Fibroblast of the aortic adventitia (primary cell): ENCODE measurements at regions not wholly inside any gene's neighbourhood (a gene's known extent, or its start where the extent isn't known, plus 50 kb on each side); places are given as distances from the start of the nearest gene placed in this dataset.

Experiments
- DNase-seq: peaks from one replicate; pipeline ENCODE4 v3.0.0-alpha.2; 2010; ENCODE audit warnings: low read depth
- H3K4me3 ChIP-seq: 2 replicates; pipeline ENCODE4 v1.5.1; 2011; ENCODE audit warnings: low read depth, mild to moderate bottlenecking, control low read depth, low read length, moderate library complexity
- CTCF ChIP-seq: IDR thresholded peaks from 2 replicates; pipeline ENCODE4 v1.5.1; 2011; ENCODE audit warnings: mild to moderate bottlenecking, low read length, control low read depth, inconsistent platforms; ENCODE audit not compliant: insufficient read depth

DNA sequence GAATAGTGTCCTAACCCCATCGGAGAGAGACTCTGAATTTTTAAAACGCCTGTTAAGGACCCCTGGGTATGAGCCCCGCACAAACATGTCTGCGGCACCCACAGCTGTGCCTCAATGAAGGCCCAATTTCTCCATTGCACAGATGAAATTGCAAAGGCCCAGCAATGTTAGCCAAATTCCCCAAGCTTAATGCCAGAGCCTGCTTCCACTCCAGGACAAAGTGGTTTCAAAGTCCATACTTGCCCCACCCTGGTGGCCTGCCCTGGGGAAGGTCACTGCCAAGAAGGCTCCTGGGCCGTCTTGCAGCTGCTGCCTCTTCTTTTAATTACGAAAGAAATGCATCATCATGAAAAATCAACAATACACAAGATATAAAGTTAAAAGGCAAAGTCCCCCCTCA lies 1179.7 kb downstream of the VRK1 start:
- no peak overlapping the region for H3K4me3 ChIP-seq
- no peak for TF ChIP-seq CTCF
- DNase-seq = no peak

DNA sequence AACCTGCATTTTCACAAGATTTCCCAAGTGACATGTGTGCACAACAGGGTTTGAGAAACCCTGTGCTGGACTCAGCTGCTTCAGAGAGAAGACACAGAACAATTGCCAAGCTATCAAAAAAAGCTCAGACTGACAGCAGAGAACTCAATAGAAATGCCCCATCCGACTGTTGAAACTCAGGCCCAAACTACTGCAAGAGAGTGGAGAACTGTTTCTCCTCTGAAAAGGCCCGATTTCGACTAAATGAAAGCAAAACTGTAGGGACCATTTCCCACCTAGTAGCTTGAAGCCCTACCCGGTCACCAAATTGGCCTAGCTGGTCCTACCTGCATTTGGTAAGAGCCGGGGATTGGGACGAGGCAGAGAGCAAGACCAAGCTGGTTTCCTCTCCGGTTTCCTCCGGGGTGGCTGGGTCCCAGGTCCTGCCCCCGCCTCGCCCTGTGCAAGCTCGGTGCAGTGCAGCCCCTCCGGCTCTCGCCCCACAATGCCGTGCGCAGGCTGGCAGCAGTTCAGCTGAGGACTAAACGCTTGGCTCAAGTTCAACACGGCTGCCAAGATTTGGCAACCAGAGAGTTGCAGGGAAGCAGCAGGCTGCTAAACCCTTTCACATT lies 1180.6 kb downstream of the VRK1 start:
- no peak for TF ChIP-seq CTCF
- H3K4me3 ChIP-seq = peak overlapping the region; percentile 26
- DNase-seq = peak; percentile 53

DNA sequence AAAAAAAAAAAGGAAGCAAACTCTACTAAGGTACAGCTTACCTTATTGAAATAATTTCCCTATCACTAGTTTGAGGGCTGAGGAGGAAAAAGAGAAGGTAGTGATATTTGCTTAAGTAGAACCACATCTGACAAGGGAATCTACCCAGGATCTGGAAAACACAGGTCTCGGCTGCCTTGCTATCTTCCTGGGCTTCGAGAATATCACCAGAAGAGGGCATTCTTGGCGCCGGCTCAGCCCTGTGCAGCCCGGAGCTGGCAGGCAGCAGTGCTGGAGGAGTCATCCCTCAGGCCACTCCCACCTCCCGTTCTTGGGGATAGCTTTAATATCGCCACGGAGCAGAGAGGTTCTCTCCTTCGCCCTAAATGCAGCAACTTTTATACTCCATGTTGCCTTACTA lies 1181.2 kb downstream of the VRK1 start:
- peak; percentile 16 for TF ChIP-seq CTCF
- H3K4me3 ChIP-seq = no peak overlapping the region
- peak; percentile 49 for DNase-seq

GRCh38 chr14:97993508-97994019 lies 1196.4 kb downstream of the VRK1 start:
- no peak overlapping the region for H3K4me3 ChIP-seq
- no peak for TF ChIP-seq CTCF
- no peak for DNase-seq

DNA sequence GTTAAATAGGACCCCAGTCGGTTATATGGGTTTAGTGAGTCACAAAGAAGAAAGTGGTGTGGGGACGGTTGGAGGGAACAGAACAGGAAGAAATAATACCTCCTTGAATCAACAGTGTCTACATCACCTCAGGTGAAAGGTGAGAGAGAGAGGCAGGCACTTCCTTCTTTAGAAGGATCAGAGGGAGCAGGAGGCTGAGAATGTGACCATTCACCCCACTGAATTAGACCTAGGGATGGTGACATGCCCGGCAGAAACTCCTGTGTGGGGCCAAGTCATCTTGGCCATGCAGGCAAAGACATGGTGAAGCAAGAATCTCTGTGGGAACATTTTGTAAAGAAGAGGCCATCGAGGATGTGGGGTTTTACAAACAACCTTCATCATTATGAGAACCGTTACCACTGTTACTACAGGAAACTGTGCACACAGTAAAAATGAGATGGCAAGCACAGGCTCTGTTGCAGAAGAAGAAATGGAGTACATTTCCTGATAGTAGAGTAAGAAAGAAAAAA lies 1196.9 kb downstream of the VRK1 start:
- TF ChIP-seq CTCF = no peak

GRCh38 chr14:97995038-97995437 lies 1197.9 kb downstream of the VRK1 start:
- no peak for DNase-seq
- no peak for TF ChIP-seq CTCF
- H3K4me3 ChIP-seq = no peak overlapping the region

More for the DNA sequence above, 1196.9 kb downstream of the VRK1 start:
- no peak overlapping the region for H3K4me3 ChIP-seq
- no peak for DNase-seq

- no peak for TF ChIP-seq CTCF
- H3K4me3 ChIP-seq = no peak overlapping the region
- DNase-seq = no peak
Observed at GRCh38 chr14:97995531-97995930, 1198.3 kb downstream of the VRK1 start.
